D721Med (cell line): ENCODE measurements at regions not wholly inside any gene's neighbourhood (a gene's known extent, or its start where the extent isn't known, plus 50 kb on each side); places are given as distances from the start of the nearest gene placed in this dataset.

ENCODE experiments used
- DNase-seq: peaks from one replicate; pipeline ENCODE4 v3.0.0; 2011; ENCODE audit warnings: low spot score; ENCODE audit not compliant: insufficient read length
- FAIRE-seq: peaks from 2 replicates; lab custom pipeline; 2011; peaks lifted over from hg19 to GRCh38; lab: Jason Lieb, UNC
- CTCF ChIP-seq: IDR thresholded peaks from 2 replicates; pipeline ENCODE4 v1.5.1; 2012; ENCODE audit warnings: mild to moderate bottlenecking, control low read depth; ENCODE audit not compliant: insufficient read depth; ENCODE audit errors: missing control alignments

- FAIRE-seq (no peak), DNase-seq (no peak)
- no peak for TF ChIP-seq CTCF
Measured at GRCh38 chr10:4191354-4191753, 406.3 kb upstream of the KLF6 start.

- FAIRE-seq = no peak
- DNase-seq = no peak
- no peak for TF ChIP-seq CTCF
Measured at GRCh38 chr10:4190876-4191275, 405.9 kb upstream of the KLF6 start.

GRCh38 chr10:4189281-4189680, 404.3 kb upstream of the KLF6 start:
- DNase-seq = no peak
- TF ChIP-seq CTCF = no peak
- no peak for FAIRE-seq

- FAIRE-seq = no peak
- no peak for DNase-seq
- no peak for TF ChIP-seq CTCF
Measured at GRCh38 chr10:4188406-4188805, 403.4 kb upstream of the KLF6 start.

GRCh38 chr10:4186849-4187540, 402.0 kb upstream of the KLF6 start:
- no peak for FAIRE-seq
- DNase-seq = no peak
- no peak for TF ChIP-seq CTCF

GRCh38 chr10:4183761-4184261, 398.8 kb upstream of the KLF6 start:
- TF ChIP-seq CTCF = no peak
- DNase-seq (no peak), FAIRE-seq (no peak)

- FAIRE-seq (no peak), DNase-seq (no peak)
- no peak for TF ChIP-seq CTCF
Measured at GRCh38 chr10:4181621-4182049, 396.6 kb upstream of the KLF6 start.
